ENCODE measurements at regions not wholly inside any gene's neighbourhood (a gene's known extent, or its start where the extent isn't known, plus 50 kb on each side); places are given as distances from the start of the nearest gene placed in this dataset.

GRCh38 chr13:77979721-77980385, 61.2 kb upstream of the EDNRB start:
- DNase-seq (ENCODE audit: insufficient read length, low spot score) (no peak), FAIRE-seq (no peak)

- DNase-seq (ENCODE audit: insufficient read length, low spot score) = no peak
- no peak for FAIRE-seq
Measured at GRCh38 chr13:77975358-77976042, 56.9 kb upstream of the EDNRB start.

GRCh38 chr13:77969299-77969698, 50.7 kb upstream of the EDNRB start:
- DNase-seq (ENCODE audit: insufficient read length, low spot score) = no peak
- FAIRE-seq = no peak

Measured in HTR-8/SVneo (cell line).